ENCODE measurements at regions not wholly inside any gene's neighbourhood (a gene's known extent, or its start where the extent isn't known, plus 50 kb on each side); places are given as distances from the start of the nearest gene placed in this dataset.
A peak's percentile ranks its signal among the peaks of the same experiment; 100 is the strongest.

GRCh38 chr3:107943786-107944523, 146.9 kb downstream of the CD47 start:
- DNase-seq (ENCODE audit: extremely low read depth in 1 of 2, low read depth in 1 of 2), result no peak

- DNase-seq (ENCODE audit: extremely low read depth in 1 of 2, low read depth in 1 of 2), result no peak
These were observed 147.7 kb downstream of the CD47 start for GRCh38 chr3:107942951-107943749.

GRCh38 chr3:107942244-107942643, 148.6 kb downstream of the CD47 start:
- no peak for DNase-seq (ENCODE audit: extremely low read depth in 1 of 2, low read depth in 1 of 2)

- DNase-seq (ENCODE audit: extremely low read depth in 1 of 2, low read depth in 1 of 2), result no peak
These were observed 151.0 kb downstream of the CD47 start for GRCh38 chr3:107939691-107940442.

GRCh38 chr3:107938143-107938542, 152.7 kb downstream of the CD47 start:
- DNase-seq (ENCODE audit: extremely low read depth in 1 of 2, low read depth in 1 of 2), result no peak

GRCh38 chr3:107934808-107935207, 156.0 kb downstream of the CD47 start:
- DNase-seq (ENCODE audit: extremely low read depth in 1 of 2, low read depth in 1 of 2), result no peak

- no peak for DNase-seq (ENCODE audit: extremely low read depth in 1 of 2, low read depth in 1 of 2)
These were observed 157.4 kb downstream of the CD47 start for GRCh38 chr3:107933450-107933849.

GRCh38 chr3:107931326-107931725, 159.5 kb downstream of the CD47 start:
- no peak for DNase-seq (ENCODE audit: extremely low read depth in 1 of 2, low read depth in 1 of 2)

- DNase-seq (ENCODE audit: extremely low read depth in 1 of 2, low read depth in 1 of 2), result no peak
These were observed 161.7 kb downstream of the CD47 start for GRCh38 chr3:107929088-107929487.

- no peak for DNase-seq (ENCODE audit: extremely low read depth in 1 of 2, low read depth in 1 of 2)
These were observed 162.8 kb downstream of the CD47 start for GRCh38 chr3:107928084-107928445.

GRCh38 chr3:107927361-107928083, 163.3 kb downstream of the CD47 start:
- peak; percentile 17 to 41 for DNase-seq (ENCODE audit: extremely low read depth in 1 of 2, low read depth in 1 of 2)

- no peak for DNase-seq (ENCODE audit: extremely low read depth in 1 of 2, low read depth in 1 of 2)
These were observed 165.0 kb downstream of the CD47 start for GRCh38 chr3:107925851-107926250.

GRCh38 chr3:107921038-107921437, 169.8 kb downstream of the CD47 start:
- no peak for DNase-seq (ENCODE audit: extremely low read depth in 1 of 2, low read depth in 1 of 2)

- no peak for DNase-seq (ENCODE audit: extremely low read depth in 1 of 2, low read depth in 1 of 2)
These were observed 170.3 kb downstream of the CD47 start for GRCh38 chr3:107920538-107920937.

GRCh38 chr3:107919239-107919638, 171.6 kb downstream of the CD47 start:
- DNase-seq (ENCODE audit: extremely low read depth in 1 of 2, low read depth in 1 of 2), result no peak

- no peak for DNase-seq (ENCODE audit: extremely low read depth in 1 of 2, low read depth in 1 of 2)
These were observed 174.7 kb downstream of the CD47 start for GRCh38 chr3:107916171-107916570.

- no peak for DNase-seq (ENCODE audit: extremely low read depth in 1 of 2, low read depth in 1 of 2)
These were observed 175.1 kb downstream of the CD47 start for GRCh38 chr3:107915706-107916105.

GRCh38 chr3:107913701-107914100, 177.1 kb downstream of the CD47 start:
- no peak for DNase-seq (ENCODE audit: extremely low read depth in 1 of 2, low read depth in 1 of 2)

- DNase-seq (ENCODE audit: extremely low read depth in 1 of 2, low read depth in 1 of 2), result no peak
These were observed 179.4 kb downstream of the CD47 start for GRCh38 chr3:107911337-107912000.

GRCh38 chr3:107910713-107911259, 180.0 kb downstream of the CD47 start:
- DNase-seq (ENCODE audit: extremely low read depth in 1 of 2, low read depth in 1 of 2), result no peak

Measured in activated CD8-positive, alpha-beta memory T cell treated with anti-CD3 and anti-CD28 coated beads for 1 hour (primary cell).